Thyroid gland (tissue), 4 donors: ENCODE measurements at regions not wholly inside any gene's neighbourhood (a gene's known extent, or its start where the extent isn't known, plus 50 kb on each side); places are given as distances from the start of the nearest gene placed in this dataset.

ENCODE experiments used
- DNase-seq, 2 donors: peaks; one replicate each; pipeline ENCODE4 v3.0.0-alpha.2; 2019
- H3K27ac ChIP-seq, 3 donors: fragments of 200-600 bp; sonication (generic); 1 replicate in 2 of 3; 2 replicates in 1 of 3; pipeline ENCODE4 v1.5.1; 2016 to 2019; ENCODE audit warnings: mild to moderate bottlenecking in 1 of 3, moderate library complexity in 1 of 3
- H3K27me3 ChIP-seq: fragments of 200-600 bp; sonication (generic); one replicate; pipeline ENCODE4 v1.5.1; 2019
- H3K36me3 ChIP-seq, 2 donors: fragments of 200-600 bp; sonication (generic); one replicate each; pipeline ENCODE4 v1.5.1; 2016 to 2019
- H3K4me1 ChIP-seq, 2 donors: fragments of 200-600 bp; sonication (generic); one replicate each; pipeline ENCODE4 v1.5.1; 2017 to 2019
- H3K4me3 ChIP-seq, 3 donors: fragments of 200-600 bp; sonication (generic); replicated peaks in 1 of 3; 1 replicate in 2 of 3; 2 replicates in 1 of 3; pipeline ENCODE4 v1.5.1; 2016; ENCODE audit warnings: mild to moderate bottlenecking in 1 of 3
- H3K9me3 ChIP-seq: fragments of 200-600 bp; sonication (generic); one replicate; pipeline ENCODE4 v1.5.1; 2017
- CTCF ChIP-seq, 6 experiments: fragments of 200-600 bp in 3 of 6; fragments of 450-650 bp in 3 of 6; sonication (generic) in 3 of 6; IDR thresholded peaks; one replicate each; pipeline ENCODE4 v1.5.1; 2016 to 2019; ENCODE audit warnings: antibody characterized with exemption in 6 of 6, mild to moderate bottlenecking in 2 of 6, inconsistent platforms in 1 of 6, moderate library complexity in 1 of 6
- POLR2A ChIP-seq, 2 donors: fragments of 450-650 bp; IDR thresholded peaks; one replicate each; pipeline ENCODE4 v1.6.1; 2017; ENCODE audit warnings: antibody characterized with exemption in 2 of 2, mild to moderate bottlenecking in 2 of 2, moderate library complexity in 1 of 2
- WGBS, 2 donors: methylation state at CpG; one replicate each; pipeline ENCODE4 v1.1.5; 2017; 5-methylcytosine and 5-hydroxymethylcytosine counted together
- intact Hi-C: fragments of 100-400 bp; cut with DNase I; formaldehyde crosslinking; loops from one replicate; pipeline ENCODE4 v1.15.1; 2023

GRCh38 chr7:89966067-89966664, 188.1 kb upstream of the STEAP1 start:
- no peak for DNase-seq
- Histone ChIP-seq H3K36me3 (no peaks in the 10 kb centered on the region), H3K27ac (no peak overlapping the region), H3K4me3 (no peak overlapping the region), H3K9me3 (no peaks in the 10 kb centered on the region), H3K4me1 (no peaks in the 10 kb centered on the region), H3K27me3 (no peaks in the 10 kb centered on the region)
- WGBS, 2 donors: 61 to 63% methylated on average over 4 of the region's 4 CpGs
- intact Hi-C loops: loop anchor here (10.0 kb wide), 1 partner anchor 59 kb away; no protein-coding TSS in a partner anchor
- TF ChIP-seq POLR2A (IDR thresholded peaks at IDR 0.05): no peak
- no peak for TF ChIP-seq CTCF (IDR thresholded peaks at IDR 0.05)

- Histone ChIP-seq H3K4me3 (no peak overlapping the region), H3K36me3 (no peaks in the 10 kb centered on the region), H3K4me1 (no peaks in the 10 kb centered on the region), H3K27ac (no peak overlapping the region), H3K27me3 (no peaks in the 10 kb centered on the region), H3K9me3 (no peaks in the 10 kb centered on the region)
- 89 to 96% methylated on average over 2 of the region's 2 CpGs for WGBS, 2 donors
- DNase-seq: no peak
- TF ChIP-seq POLR2A (IDR thresholded peaks at IDR 0.05) (no peak), CTCF (IDR thresholded peaks at IDR 0.05) (no peak)
- intact Hi-C loops: no loop called here
Observed at GRCh38 chr7:89975577-89975976, 178.7 kb upstream of the STEAP1 start.

- no peak for TF ChIP-seq POLR2A (IDR thresholded peaks at IDR 0.05)
- TF ChIP-seq CTCF (IDR thresholded peaks at IDR 0.05): no peak
- H3K4me1 ChIP-seq: no peaks in the 10 kb centered on the region
- no peaks in the 10 kb centered on the region for H3K9me3 ChIP-seq
- H3K36me3 ChIP-seq: no peaks in the 10 kb centered on the region
- DNase-seq: no peak
- WGBS, 2 donors: 49 to 53% methylated on average over 3 of the region's 3 CpGs
- H3K27me3 ChIP-seq: no peaks in the 10 kb centered on the region
- no peak overlapping the region for H3K27ac ChIP-seq
- H3K4me3 ChIP-seq: no peak overlapping the region
- intact Hi-C loops: no loop called here
Observed at GRCh38 chr7:89987665-89988064, 166.6 kb upstream of the STEAP1 start.

GRCh38 chr7:89988074-89988473, 166.2 kb upstream of the STEAP1 start:
- Histone ChIP-seq H3K36me3 (no peaks in the 10 kb centered on the region), H3K4me3 (no peak overlapping the region), H3K9me3 (no peaks in the 10 kb centered on the region), H3K27ac (no peak overlapping the region), H3K4me1 (no peaks in the 10 kb centered on the region), H3K27me3 (no peaks in the 10 kb centered on the region)
- 53 to 59% methylated on average over 1 of the region's 1 CpG for WGBS, 2 donors
- no peak for TF ChIP-seq POLR2A (IDR thresholded peaks at IDR 0.05)
- TF ChIP-seq CTCF (IDR thresholded peaks at IDR 0.05): no peak
- intact Hi-C loops: no loop called here
- DNase-seq: no peak

GRCh38 chr7:89989454-89989853, 164.8 kb upstream of the STEAP1 start:
- Histone ChIP-seq H3K27me3 (no peaks in the 10 kb centered on the region), H3K4me1 (no peaks in the 10 kb centered on the region), H3K36me3 (no peaks in the 10 kb centered on the region), H3K27ac (no peak overlapping the region), H3K4me3 (no peak overlapping the region), H3K9me3 (no peaks in the 10 kb centered on the region)
- intact Hi-C loops: no loop called here
- DNase-seq: no peak
- 36 to 51% methylated on average over 2 of the region's 2 CpGs for WGBS, 2 donors
- no peak for TF ChIP-seq CTCF (IDR thresholded peaks at IDR 0.05)
- TF ChIP-seq POLR2A (IDR thresholded peaks at IDR 0.05): no peak
